PC-3 (cell line): ENCODE measurements at regions not wholly inside any gene's neighbourhood (a gene's known extent, or its start where the extent isn't known, plus 50 kb on each side); places are given as distances from the start of the nearest gene placed in this dataset.

Experiments used
- EZH2 ChIP-seq: fragments of 300-600 bp; sonication (generic); IDR thresholded peaks from one replicate; pipeline ENCODE4 v1.6.1; 2017; ENCODE audit warnings: antibody characterized with exemption, mild to moderate bottlenecking, low read length; ENCODE audit not compliant: unreplicated experiment
- EZH2phosphoT487 ChIP-seq: fragments of 300-600 bp; sonication (generic); IDR thresholded peaks from 2 replicates; pipeline ENCODE4 v1.6.1; 2018; ENCODE audit warnings: mild to moderate bottlenecking, antibody characterized with exemption, low read length, borderline replicate concordance
- TF ChIP-seq, protein P1 (sequence below): fragments of 300-600 bp; sonication (generic); conservative IDR thresholded peaks from 2 replicates; pipeline ENCODE4 v1.5.1; 2017; ENCODE audit warnings: antibody characterized with exemption, low read depth, mild to moderate bottlenecking, low read length

DNA sequence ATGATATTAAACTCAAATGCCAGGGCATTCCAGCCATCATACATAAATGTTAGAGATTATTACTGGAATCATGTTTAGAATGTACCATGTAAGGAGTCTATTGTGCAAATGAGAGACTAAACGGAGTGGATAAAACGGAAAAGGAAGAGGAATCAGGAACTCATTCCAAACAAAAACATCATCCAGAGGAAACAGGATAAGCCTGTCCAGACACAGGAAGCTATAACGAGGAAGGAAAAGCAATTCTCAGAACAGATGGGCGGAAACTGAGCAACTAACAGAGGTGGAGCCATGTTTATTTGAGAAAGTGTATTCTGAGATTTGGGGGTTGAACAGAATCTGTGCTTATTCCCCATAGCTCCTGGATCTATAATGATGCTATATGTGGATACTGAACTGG is 52.3 kb upstream of the TRIM24 start:
- TF ChIP-seq, protein P1, sequence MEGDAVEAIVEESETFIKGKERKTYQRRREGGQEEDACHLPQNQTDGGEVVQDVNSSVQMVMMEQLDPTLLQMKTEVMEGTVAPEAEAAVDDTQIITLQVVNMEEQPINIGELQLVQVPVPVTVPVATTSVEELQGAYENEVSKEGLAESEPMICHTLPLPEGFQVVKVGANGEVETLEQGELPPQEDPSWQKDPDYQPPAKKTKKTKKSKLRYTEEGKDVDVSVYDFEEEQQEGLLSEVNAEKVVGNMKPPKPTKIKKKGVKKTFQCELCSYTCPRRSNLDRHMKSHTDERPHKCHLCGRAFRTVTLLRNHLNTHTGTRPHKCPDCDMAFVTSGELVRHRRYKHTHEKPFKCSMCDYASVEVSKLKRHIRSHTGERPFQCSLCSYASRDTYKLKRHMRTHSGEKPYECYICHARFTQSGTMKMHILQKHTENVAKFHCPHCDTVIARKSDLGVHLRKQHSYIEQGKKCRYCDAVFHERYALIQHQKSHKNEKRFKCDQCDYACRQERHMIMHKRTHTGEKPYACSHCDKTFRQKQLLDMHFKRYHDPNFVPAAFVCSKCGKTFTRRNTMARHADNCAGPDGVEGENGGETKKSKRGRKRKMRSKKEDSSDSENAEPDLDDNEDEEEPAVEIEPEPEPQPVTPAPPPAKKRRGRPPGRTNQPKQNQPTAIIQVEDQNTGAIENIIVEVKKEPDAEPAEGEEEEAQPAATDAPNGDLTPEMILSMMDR = no peak
- TF ChIP-seq EZH2phosphoT487 (no peak), EZH2 (no peak)
